GM12891 (cell line): ENCODE measurements at regions not wholly inside any gene's neighbourhood (a gene's known extent, or its start where the extent isn't known, plus 50 kb on each side); places are given as distances from the start of the nearest gene placed in this dataset.

Experiments used
- DNase-seq: peaks from one replicate; pipeline ENCODE4 v3.0.0; 2011; ENCODE audit warnings: low spot score; ENCODE audit not compliant: insufficient read length
- FAIRE-seq: peaks from 2 replicates; lab custom pipeline; 2011; peaks lifted over from hg19 to GRCh38; lab: Jason Lieb, UNC
- PAX5 ChIP-seq: IDR thresholded peaks from 2 replicates; pipeline ENCODE4 v1.6.1; 2011; ENCODE audit warnings: low read length, moderate library complexity, mild to moderate bottlenecking; ENCODE audit not compliant: insufficient read depth, severe bottlenecking
- POLR2A ChIP-seq: IDR thresholded peaks from 2 replicates; pipeline ENCODE4 v1.6.1; 2011; ENCODE audit warnings: low read depth, low read length, control low read depth
- POLR2AphosphoS5 ChIP-seq: IDR thresholded peaks from 2 replicates; pipeline ENCODE4 v1.6.1; 2011; ENCODE audit warnings: low read depth, low read length, control low read depth
- POU2F2 ChIP-seq: IDR thresholded peaks from 2 replicates; pipeline ENCODE4 v1.6.1; 2011; ENCODE audit warnings: low read depth, mild to moderate bottlenecking, control low read depth, low read length, moderate library complexity
- SPI1 ChIP-seq: IDR thresholded peaks from 2 replicates; pipeline ENCODE4 v1.6.1; 2011; ENCODE audit warnings: low read depth, low read length, control low read depth
- TAF1 ChIP-seq: IDR thresholded peaks from 2 replicates; pipeline ENCODE4 v1.6.1; 2011; ENCODE audit warnings: low read depth, low read length, control low read depth

DNA sequence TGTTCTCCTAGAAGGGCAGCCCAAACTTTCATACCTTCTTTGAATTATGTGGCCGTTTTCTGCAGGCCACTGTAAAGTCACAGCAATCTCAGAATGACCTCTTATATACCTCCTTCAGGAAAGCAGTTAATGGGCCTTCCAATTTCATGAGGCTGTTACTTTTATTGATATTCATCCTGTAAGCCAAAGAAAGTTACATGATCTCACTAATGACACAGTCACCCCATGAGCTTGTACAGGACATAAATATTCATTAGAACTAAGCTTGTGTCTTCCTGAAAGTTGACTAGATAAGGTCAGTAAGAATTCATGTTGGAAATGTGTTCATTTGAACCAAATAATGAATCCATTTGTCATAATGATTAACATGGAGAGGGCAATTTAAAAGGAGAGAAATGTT, 283.1 kb upstream of the NWD2 start:
- TF ChIP-seq POU2F2 (no peak), TAF1 (no peak), POLR2AphosphoS5 (no peak), PAX5 (no peak), SPI1 (no peak)
- DNase-seq (no peak), FAIRE-seq (no peak)

DNA sequence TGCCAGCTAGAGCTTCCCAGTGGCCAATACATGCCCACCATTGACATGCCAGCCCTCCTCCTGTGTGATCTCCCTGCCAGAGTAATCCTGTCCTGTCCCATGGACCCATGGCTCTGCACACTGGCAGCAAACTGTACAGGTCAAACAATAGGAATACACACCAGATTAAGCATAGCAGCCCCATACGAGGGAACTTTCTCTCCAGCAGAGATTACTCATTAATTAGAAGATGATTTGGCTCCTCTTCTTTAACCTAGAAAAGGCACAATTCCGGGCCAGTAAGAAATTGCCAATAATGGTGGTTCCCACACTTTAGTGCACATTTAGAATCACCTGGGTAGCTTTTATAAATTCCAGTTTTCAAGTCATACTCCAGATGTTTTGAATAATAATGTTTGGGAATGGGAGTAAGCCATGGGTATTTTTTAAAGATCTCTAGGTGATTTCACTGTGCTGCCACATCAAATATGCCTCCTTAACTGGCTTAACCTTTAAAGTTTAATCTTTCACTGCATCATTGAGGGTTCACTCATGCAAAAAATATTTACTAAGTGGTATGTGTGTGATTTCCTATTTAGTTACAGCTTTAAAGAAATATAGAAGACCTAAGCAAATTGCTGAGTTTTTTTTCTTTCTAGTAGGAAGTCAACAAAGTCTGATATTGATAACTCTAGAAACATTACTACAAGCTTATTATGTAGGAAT, 277.6 kb upstream of the NWD2 start:
- DNase-seq = no peak
- TF ChIP-seq PAX5 = no peak
- TF ChIP-seq SPI1 = no peak
- TF ChIP-seq TAF1 = no peak
- FAIRE-seq = no peak

- no peak for FAIRE-seq
- TF ChIP-seq POU2F2 (no peak), POLR2AphosphoS5 (no peak), PAX5 (no peak), TAF1 (no peak), SPI1 (no peak), POLR2A (no peak)
- no peak for DNase-seq
These were observed 265.0 kb upstream of the NWD2 start for GRCh38 chr4:36979533-36979932.

GRCh38 chr4:36990128-36990872, 254.2 kb upstream of the NWD2 start:
- no peak for DNase-seq
- FAIRE-seq = no peak
- no peak for TF ChIP-seq PAX5
- TF ChIP-seq TAF1 = no peak
- no peak for TF ChIP-seq POU2F2
- TF ChIP-seq POLR2AphosphoS5 = no peak

DNA sequence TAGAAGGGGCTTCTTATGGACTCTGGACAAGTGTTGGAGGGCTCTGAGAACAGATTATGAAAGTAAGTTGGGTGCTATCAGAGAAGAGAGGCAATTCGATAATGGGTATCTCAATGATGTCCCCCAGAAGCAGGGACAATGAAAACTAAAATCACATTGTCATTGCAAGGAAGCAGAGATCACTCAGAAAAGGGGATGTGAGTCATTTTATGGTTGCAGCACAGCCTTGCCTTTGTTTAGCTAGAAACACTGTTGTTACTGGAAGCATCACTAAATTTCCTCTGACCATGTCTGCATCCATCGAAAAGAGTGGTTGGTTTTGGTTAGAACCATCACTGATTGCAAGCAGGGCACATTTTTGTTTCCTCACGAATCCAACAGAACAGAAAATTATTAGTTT, 246.8 kb upstream of the NWD2 start:
- no peak for FAIRE-seq

DNA sequence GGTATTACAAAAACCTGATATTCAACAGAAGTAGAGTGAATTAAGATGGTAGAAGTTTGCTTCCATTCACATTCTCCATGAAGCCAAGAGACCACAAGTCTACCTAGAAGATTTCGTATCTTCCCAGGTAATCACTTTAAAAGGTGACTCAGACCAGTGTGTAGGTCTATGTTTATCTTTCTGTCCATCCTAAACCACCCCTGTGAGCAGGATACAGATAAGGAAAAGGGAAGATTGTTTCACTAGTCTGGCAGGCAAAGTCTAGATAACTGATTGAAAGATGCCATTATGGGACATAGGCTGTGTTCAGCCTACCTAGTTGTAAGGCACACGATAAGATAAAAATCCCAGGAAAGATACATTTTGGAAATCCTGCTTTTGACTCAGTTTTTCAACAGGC, 244.3 kb upstream of the NWD2 start:
- FAIRE-seq (no peak), DNase-seq (no peak)
- TF ChIP-seq POLR2AphosphoS5 = no peak
- TF ChIP-seq TAF1 = no peak
- TF ChIP-seq POLR2A = no peak
- no peak for TF ChIP-seq PAX5
- TF ChIP-seq SPI1 = no peak
- TF ChIP-seq POU2F2 = no peak

More for the DNA sequence above, 246.8 kb upstream of the NWD2 start:
- no peak for TF ChIP-seq TAF1
- TF ChIP-seq SPI1 = peak; percentile 83
- TF ChIP-seq PAX5 = no peak
- DNase-seq = no peak

DNA sequence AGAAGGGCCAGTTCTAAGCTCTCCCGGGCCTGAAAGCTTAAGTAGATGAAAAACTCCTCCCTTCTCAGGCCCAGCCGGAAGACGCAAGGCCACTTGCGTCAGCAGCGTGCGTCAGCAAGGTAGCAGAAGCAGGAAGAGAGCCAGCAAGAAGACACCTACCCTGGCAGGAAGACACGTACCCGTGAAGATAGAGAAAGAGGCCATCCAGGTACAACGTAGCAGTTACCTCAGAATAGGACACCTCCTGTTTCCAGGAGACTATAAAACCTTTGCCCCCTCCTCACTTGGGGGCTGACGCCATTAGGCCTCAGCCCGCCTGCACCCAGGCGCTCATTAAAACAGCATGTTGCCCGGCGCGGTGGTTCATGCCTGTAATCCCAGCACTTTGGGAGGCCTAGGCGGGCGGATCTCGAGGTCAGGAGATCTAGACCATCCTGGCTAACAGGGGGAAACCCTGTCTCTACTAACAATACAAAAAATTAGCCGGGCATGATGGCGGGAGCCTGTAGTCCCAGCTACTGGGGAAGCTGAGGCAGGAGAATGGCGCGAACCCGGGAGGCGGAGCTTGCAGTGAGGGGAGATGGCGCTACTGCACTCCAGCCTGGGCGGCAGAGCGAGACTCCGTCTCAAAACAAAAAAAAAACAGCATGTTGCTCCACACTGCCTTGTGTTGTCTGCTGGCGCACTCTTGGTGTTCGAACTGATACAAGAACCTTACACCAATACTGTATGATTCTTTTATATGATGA, 242.7 kb upstream of the NWD2 start:
- no peak for FAIRE-seq
- TF ChIP-seq POLR2A (no peak), POLR2AphosphoS5 (no peak), SPI1 (no peak), TAF1 (no peak), POU2F2 (no peak), PAX5 (no peak)
- DNase-seq = no peak

GRCh38 chr4:37002625-37003024, 241.9 kb upstream of the NWD2 start:
- no peak for FAIRE-seq
- no peak for DNase-seq
- TF ChIP-seq PAX5 = no peak
- no peak for TF ChIP-seq POU2F2
- no peak for TF ChIP-seq POLR2AphosphoS5
- no peak for TF ChIP-seq POLR2A
- TF ChIP-seq TAF1 = no peak
- TF ChIP-seq SPI1 = no peak

DNA sequence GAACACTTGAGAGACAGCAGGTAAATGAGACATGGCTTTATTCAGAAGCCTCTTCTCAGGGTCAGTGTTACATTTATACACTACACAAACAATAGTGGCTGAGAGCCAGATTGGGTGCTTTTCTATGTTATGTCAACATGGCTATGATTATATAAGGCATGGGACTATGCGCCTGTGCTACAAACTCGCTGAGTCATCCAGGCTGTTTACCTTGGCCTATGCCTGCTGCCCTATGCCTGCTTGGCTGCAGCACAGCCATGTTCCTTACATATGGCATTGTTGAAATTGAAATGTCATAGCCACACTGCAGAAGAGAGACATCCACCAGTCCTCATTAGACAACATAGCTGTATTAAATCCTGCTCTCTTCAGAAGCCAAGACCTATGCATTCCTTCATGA, 236.3 kb upstream of the NWD2 start:
- no peak for FAIRE-seq
- no peak for DNase-seq
- TF ChIP-seq POLR2AphosphoS5 (no peak), SPI1 (no peak)

- DNase-seq = no peak
- TF ChIP-seq POU2F2 (no peak), SPI1 (no peak), POLR2A (no peak), POLR2AphosphoS5 (no peak), PAX5 (no peak), TAF1 (no peak)
- FAIRE-seq = no peak
These were observed 230.0 kb upstream of the NWD2 start for GRCh38 chr4:37014584-37014983.
